Sigmoid colon (tissue), 6 donors: ENCODE measurements at regions not wholly inside any gene's neighbourhood (a gene's known extent, or its start where the extent isn't known, plus 50 kb on each side); places are given as distances from the start of the nearest gene placed in this dataset.
"Not testable (repeated sequence)": the region's sequence is repeated elsewhere in the genome, so short reads cannot be mapped to it uniquely, and the experiment has no call there.

Experiments
- DNase-seq: peaks from one replicate; pipeline ENCODE4 v3.0.0-alpha.2; 2019
- H3K27ac ChIP-seq, 4 donors: fragments of 200-600 bp; sonication (generic); one replicate each; pipeline ENCODE4 v1.5.1; 2016 to 2019; ENCODE audit warnings: mild to moderate bottlenecking in 1 of 4
- H3K27me3 ChIP-seq, 3 donors: fragments of 200-600 bp; sonication (generic); one replicate each; pipeline ENCODE4 v1.5.1; 2019; ENCODE audit warnings: mild to moderate bottlenecking in 1 of 3
- H3K36me3 ChIP-seq, 4 donors: fragments of 200-600 bp; sonication (generic); one replicate each; pipeline ENCODE4 v1.5.1; 2016 to 2019
- H3K4me1 ChIP-seq, 4 donors: fragments of 200-600 bp; sonication (generic); one replicate each; pipeline ENCODE4 v1.5.1; 2017 to 2019
- H3K4me3 ChIP-seq, 4 donors: fragments of 200-600 bp; sonication (generic); one replicate each; pipeline ENCODE4 v1.5.1; 2017 to 2019; ENCODE audit warnings: mild to moderate bottlenecking in 2 of 4, moderate library complexity in 1 of 4
- H3K9me3 ChIP-seq, 4 donors: fragments of 200-600 bp in 3 of 4; sonication (generic) in 3 of 4; one replicate each; pipeline versions ENCODE4 v1.5.1 to v1.6.1; 2013 to 2019
- CTCF ChIP-seq, 4 experiments: fragments of 450-650 bp in 3 of 4; fragments of 200-600 bp in 1 of 4; IDR thresholded peaks; one replicate each; pipeline ENCODE4 v1.5.1; 2016 to 2019; ENCODE audit warnings: antibody characterized with exemption in 4 of 4, mild to moderate bottlenecking in 3 of 4, moderate library complexity in 2 of 4
- EP300 ChIP-seq, 4 donors: sonication (generic); formaldehyde crosslinking; IDR thresholded peaks; one replicate each; pipeline ENCODE4 v1.6.1; 2017; ENCODE audit warnings: antibody characterized with exemption in 4 of 4
- POLR2A ChIP-seq, 2 donors: fragments of 450-650 bp; IDR thresholded peaks; one replicate each; pipeline ENCODE4 v1.6.1; 2016; ENCODE audit warnings: antibody characterized with exemption in 2 of 2, mild to moderate bottlenecking in 2 of 2, moderate library complexity in 2 of 2
- POLR2AphosphoS5 ChIP-seq, 4 donors: sonication (generic); formaldehyde crosslinking; IDR thresholded peaks; one replicate each; pipeline ENCODE4 v1.6.1; 2017; ENCODE audit warnings: antibody characterized with exemption in 4 of 4
- WGBS, 2 donors: extraction: QIAGEN DNeasy Blood & Tissue Kit; methylation state at CpG; one replicate each; pipeline ENCODE4 v1.1.7; 2013; 5-methylcytosine and 5-hydroxymethylcytosine counted together
- intact Hi-C: fragments of 100-400 bp; cut with DNase I; formaldehyde crosslinking; loops from one replicate; pipeline ENCODE4 v1.15.1; 2023
- donor health status: healthy with polysubstance abuse.
- donor health status: healthy.

- H3K4me3 ChIP-seq = no peak overlapping the region
- H3K4me1 ChIP-seq = no peaks in the 10 kb centered on the region
- intact Hi-C loops = no loop called here
- no peaks in the 10 kb centered on the region for H3K9me3 ChIP-seq
- DNase-seq = no peak
- TF ChIP-seq POLR2AphosphoS5 (IDR thresholded peaks at IDR 0.05) (no peak), POLR2A (IDR thresholded peaks at IDR 0.05) (no peak), CTCF (IDR thresholded peaks at IDR 0.05) (no peak)
- H3K27ac ChIP-seq = no peak overlapping the region
- WGBS, 2 donors = 56 to 58% methylated on average over 3 of the region's 3 CpGs
- no peaks in the 10 kb centered on the region for H3K36me3 ChIP-seq
- no peaks in the 10 kb centered on the region for H3K27me3 ChIP-seq
Measured at GRCh38 chr18:29737190-29737589, 1305.4 kb downstream of the DSC3 start.

GRCh38 chr18:29730073-29730472, 1312.5 kb downstream of the DSC3 start:
- intact Hi-C loops = no loop called here
- Histone ChIP-seq H3K4me3 (no peak overlapping the region), H3K27ac (no peak overlapping the region), H3K27me3 (no peaks in the 10 kb centered on the region), H3K9me3 (peaks cover 0 to 2% (median 0%) of the 10 kb centered on the region in 4 donors), H3K4me1 (no peaks in the 10 kb centered on the region), H3K36me3 (no peaks in the 10 kb centered on the region)
- no peak for TF ChIP-seq EP300 (IDR thresholded peaks at IDR 0.05)
- TF ChIP-seq CTCF (IDR thresholded peaks at IDR 0.05) = no peak
- no peak for TF ChIP-seq POLR2A (IDR thresholded peaks at IDR 0.05)
- WGBS, 2 donors = 90 to 91% methylated on average over 4 of the region's 4 CpGs
- no peak for DNase-seq

- 35 to 41% methylated on average over 2 of the region's 2 CpGs for WGBS, 2 donors
- Histone ChIP-seq H3K4me1 (no peaks in the 10 kb centered on the region), H3K9me3 (peaks cover 0 to 3% (median under 1%) of the 10 kb centered on the region in 4 donors), H3K4me3 (no peak overlapping the region), H3K27ac (no peak overlapping the region), H3K27me3 (no peaks in the 10 kb centered on the region), H3K36me3 (no peaks in the 10 kb centered on the region)
- intact Hi-C loops = no loop called here
- TF ChIP-seq CTCF (IDR thresholded peaks at IDR 0.05) (no peak), EP300 (IDR thresholded peaks at IDR 0.05) (no peak), POLR2AphosphoS5 (IDR thresholded peaks at IDR 0.05) (no peak), POLR2A (IDR thresholded peaks at IDR 0.05) (no peak)
- no peak for DNase-seq
Measured at GRCh38 chr18:29726646-29727045, 1315.9 kb downstream of the DSC3 start.

GRCh38 chr18:29723486-29723885, 1319.1 kb downstream of the DSC3 start:
- H3K4me1 ChIP-seq, H3K9me3 ChIP-seq, H3K4me3 ChIP-seq, H3K36me3 ChIP-seq, intact Hi-C loops, H3K27ac ChIP-seq, DNase-seq, H3K27me3 ChIP-seq: not testable (repeated sequence)
- WGBS, 2 donors = 86 to 91% methylated on average over 21 of the region's 21 CpGs

GRCh38 chr18:29715960-29716359, 1326.6 kb downstream of the DSC3 start:
- H3K4me1 ChIP-seq, H3K4me3 ChIP-seq, H3K27me3 ChIP-seq, H3K27ac ChIP-seq, H3K9me3 ChIP-seq, DNase-seq, intact Hi-C loops, H3K36me3 ChIP-seq: not testable (repeated sequence)
- WGBS, 2 donors = 84 to 89% methylated on average over 8 of the region's 8 CpGs

GRCh38 chr18:29712785-29713184, 1329.8 kb downstream of the DSC3 start:
- intact Hi-C loops = no loop called here
- TF ChIP-seq EP300 (IDR thresholded peaks at IDR 0.05) (no peak), POLR2AphosphoS5 (IDR thresholded peaks at IDR 0.05) (no peak), CTCF (IDR thresholded peaks at IDR 0.05) (no peak), POLR2A (IDR thresholded peaks at IDR 0.05) (no peak)
- H3K27ac ChIP-seq = no peak overlapping the region
- DNase-seq = no peak
- WGBS, 2 donors = 75 to 83% methylated on average over 5 of the region's 5 CpGs
- H3K27me3 ChIP-seq = no peaks in the 10 kb centered on the region
- no peaks in the 10 kb centered on the region for H3K9me3 ChIP-seq
- H3K4me3 ChIP-seq = no peak overlapping the region
- H3K4me1 ChIP-seq = no peaks in the 10 kb centered on the region
- no peaks in the 10 kb centered on the region for H3K36me3 ChIP-seq
